H1 (cell line): ENCODE measurements at regions not wholly inside any gene's neighbourhood (a gene's known extent, or its start where the extent isn't known, plus 50 kb on each side); places are given as distances from the start of the nearest gene placed in this dataset.

Experiments
- SUZ12 ChIP-seq: fragments of 200-600 bp; sonication (generic); IDR thresholded peaks from 2 replicates; pipeline ENCODE4 v1.6.1; 2012; ENCODE audit warnings: mild to moderate bottlenecking, inconsistent platforms, low read length, moderate library complexity, mixed read lengths

DNA sequence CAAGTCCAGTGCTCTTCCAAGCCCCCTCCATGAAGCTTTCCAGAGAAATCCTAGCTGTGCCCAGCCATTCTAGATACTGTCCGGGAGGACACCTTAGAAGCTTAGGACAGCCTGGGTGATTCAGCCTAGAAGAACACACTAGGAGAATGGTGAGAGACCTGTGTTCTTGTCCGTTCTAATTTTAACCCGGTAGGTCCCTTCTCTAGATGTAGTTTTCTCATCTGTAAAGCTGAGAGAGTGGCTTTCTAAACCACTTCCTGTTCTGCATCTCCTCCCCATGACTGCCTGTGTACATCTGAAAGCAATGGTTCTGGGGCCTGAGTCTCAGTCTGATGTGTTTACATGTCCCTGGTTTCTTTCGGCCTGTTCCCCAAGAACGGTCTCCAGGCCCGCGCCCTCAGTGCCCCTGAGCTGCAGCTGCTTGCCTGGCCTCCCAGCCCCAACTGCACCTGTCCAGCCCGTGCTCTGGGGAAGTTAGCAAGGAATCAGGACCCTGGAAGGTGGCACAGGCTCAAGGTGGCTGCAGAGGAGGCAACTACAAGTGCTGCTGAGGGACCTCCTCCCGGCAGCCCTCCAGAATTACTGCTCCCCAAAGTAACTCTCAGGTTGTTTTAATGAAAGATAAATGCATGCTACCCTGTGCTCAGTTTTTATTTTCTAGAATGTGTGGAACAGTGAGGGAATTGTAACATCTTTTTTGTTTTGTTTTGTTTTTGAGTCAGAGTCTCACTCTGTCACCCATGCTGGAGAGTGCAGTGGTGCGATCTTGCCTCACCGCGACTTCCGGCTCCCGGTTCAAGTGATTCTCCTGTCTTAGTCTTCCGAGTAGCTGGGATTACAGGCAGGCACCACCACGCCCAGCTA lies 105.9 kb downstream of the LBH start (continued):
- TF ChIP-seq SUZ12 = no peak
